GM18867 (cell line): ENCODE measurements at regions not wholly inside any gene's neighbourhood (a gene's known extent, or its start where the extent isn't known, plus 50 kb on each side); places are given as distances from the start of the nearest gene placed in this dataset.
"Not testable (repeated sequence)": the region's sequence is repeated elsewhere in the genome, so short reads cannot be mapped to it uniquely, and the experiment has no call there.

Experiments
- ATAC-seq: cut with Tn5 transposase; IDR thresholded peaks from one replicate; pipeline ENCODE4 v1.9.1; 2021; ENCODE audit warnings: mild to moderate bottlenecking, moderate library complexity; ENCODE audit not compliant: unreplicated experiment

DNA sequence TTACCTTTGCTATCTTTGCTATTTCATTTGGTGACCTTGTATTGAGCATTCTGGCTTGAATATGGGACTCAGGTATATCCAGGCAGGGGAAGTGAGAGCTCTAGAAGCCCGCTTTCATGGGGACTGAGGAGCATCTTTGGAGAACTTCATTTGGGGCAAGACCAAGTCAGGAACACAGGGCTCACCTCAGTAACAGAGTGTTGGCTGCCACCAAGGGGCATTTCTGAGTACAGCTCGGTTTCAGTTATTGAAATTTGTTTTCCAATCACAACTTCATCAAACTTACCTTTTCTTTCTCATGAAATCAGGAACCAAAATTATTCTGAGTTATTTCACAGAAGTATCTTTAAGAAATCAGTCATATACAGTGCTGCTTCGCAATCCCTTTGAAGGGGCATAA, 337.2 kb downstream of the C7orf25 start:
- no peak for ATAC-seq

DNA sequence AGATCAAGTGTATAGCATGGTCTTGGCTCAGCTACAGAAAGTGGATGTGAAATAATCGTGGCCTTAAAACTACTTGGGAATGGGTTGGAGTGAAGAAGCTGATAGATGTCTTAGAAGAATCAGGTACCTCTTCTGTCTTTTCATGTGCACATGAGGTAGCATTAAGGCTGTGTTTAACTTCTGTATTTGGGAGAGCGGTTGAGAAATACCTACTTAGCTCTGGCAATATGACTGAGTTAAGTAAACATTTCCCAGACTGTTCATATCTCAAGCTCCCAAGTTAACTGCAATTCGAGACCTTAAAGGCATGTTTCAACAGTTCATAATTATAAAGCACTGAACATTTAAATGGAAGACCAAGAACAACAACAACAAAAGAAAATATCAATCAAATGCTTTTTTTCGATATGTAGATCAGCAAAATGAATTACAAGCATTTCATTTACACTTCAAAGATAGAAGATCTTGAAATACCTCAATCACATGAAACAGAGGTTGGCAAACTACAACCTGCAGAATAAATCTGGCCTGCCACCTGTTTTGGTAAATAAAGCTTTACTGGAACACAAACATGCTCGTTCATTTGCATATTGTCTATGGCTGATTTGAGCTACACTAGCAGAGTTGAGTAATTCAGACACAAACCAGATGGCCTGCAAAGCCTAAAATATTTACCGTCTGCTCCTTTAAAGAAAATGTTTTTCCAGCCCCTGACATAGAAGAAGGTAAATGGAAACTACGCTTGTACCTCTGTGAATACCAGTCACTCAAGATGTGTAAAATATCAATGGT, 337.1 kb upstream of the GLI3 start:
- ATAC-seq = no peak

DNA sequence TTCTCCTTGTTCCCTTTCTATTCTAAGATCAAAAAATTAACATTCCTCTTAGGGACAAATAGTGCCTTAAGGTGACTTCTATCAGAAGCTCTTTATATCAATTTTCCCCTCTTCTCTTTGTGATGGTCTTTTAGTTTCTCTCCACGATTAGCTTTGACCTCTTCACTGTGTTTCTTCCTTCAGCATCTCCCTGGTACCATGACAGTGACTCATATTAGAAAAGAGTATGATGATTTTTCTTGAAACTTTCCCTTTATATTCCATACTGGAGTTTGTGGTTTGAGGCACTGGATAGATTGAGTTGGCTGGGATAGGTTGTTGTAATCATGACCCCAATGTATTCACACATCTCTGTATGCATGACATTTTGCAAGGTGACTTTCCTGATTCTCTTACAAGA, 335.6 kb upstream of the GLI3 start:
- ATAC-seq = no peak

DNA sequence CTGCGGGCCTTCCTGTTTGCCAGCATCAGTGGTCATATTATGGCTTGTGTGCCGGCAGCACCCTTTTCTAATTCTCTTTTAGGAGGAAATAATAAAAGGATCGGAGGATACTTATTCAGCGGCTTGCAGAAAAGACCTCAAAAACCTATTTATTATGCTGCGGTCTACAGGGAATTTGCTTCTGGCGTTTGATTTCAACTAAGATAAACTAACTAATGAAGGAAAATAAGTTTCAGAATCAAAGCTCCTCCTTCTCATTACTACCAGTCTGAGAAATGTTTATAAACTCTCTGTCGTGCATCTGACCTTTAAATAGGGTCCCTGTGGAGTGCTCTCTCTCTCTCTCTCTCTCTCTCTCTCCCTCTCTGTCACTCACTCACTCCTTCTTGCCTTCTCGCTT, 335.0 kb upstream of the GLI3 start:
- ATAC-seq = no peak

DNA sequence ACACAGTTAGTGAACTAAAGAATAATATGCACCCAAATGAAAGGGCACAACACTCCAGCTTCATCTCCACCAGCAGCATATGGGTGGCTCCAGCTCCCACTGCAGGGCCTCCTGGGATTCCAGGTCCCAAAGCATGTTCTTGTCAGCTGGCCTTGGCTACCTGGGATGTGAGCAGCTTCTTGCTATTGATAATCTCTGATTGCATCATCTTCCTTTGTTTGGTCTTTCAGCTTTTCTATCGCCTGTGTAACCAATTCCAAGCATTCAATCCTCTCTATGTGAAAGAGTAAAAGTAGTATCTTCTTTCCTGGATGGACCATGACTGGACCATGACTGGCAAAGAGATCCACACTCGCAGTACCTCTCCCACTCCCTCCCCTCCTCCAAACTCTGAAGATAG, 333.9 kb upstream of the GLI3 start:
- ATAC-seq = no peak

DNA sequence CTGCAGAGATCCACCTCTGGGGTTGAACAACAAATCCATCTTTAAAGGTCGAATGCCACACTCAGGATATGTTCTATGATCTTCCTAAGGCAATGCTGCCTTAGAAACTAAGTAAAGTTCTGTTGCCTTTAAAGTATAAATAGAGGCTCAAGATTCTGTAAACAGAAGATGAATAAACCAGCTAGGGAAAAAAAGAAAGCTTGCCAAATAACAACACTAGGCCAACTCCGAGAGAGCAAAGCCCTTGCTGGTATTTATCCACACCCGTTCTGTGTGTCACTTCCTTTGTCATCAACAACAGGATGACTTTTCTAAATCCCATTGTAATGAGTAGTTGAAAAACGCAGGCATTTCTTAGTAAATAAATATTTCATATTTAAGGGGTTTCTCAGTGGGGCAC, 330.0 kb upstream of the GLI3 start:
- ATAC-seq = no peak

DNA sequence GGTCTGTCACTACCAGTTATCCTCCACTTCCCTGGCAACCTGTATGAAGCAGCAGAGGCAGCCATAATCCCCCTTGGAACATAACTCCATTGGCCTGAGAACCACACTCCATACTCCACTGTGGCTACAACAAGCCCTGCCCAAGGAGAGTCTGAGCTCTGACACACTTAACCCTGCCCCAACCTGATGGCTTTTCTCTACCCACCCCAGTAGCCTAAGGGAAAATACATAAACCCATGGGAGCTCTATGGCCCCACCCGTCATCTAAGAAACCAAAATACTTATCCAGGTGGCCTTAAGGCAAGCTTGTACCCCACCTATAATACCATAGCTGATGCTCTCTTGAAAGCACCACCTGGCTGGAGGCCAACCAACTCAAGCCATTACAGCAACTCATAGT, 324.8 kb upstream of the GLI3 start:
- no peak for ATAC-seq

DNA sequence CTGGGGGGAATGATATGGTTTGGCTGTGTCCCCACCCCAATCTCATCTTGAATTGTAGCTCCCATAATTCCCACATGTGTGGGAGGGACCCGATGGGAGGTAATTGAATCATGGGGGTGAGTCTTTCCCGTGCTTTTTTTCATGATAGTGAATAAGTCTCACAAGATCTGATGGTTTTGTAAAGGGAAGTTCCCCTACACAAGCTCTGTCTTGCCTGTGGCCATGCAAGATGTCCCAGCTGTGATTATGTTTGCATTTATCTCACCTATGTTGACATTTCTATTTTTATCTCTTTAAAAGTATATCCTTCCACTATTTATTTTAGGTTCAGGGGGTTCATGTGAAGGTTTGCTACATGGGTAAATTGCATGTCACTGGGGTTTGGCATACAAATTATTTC, 323.9 kb upstream of the GLI3 start:
- no peak for ATAC-seq

DNA sequence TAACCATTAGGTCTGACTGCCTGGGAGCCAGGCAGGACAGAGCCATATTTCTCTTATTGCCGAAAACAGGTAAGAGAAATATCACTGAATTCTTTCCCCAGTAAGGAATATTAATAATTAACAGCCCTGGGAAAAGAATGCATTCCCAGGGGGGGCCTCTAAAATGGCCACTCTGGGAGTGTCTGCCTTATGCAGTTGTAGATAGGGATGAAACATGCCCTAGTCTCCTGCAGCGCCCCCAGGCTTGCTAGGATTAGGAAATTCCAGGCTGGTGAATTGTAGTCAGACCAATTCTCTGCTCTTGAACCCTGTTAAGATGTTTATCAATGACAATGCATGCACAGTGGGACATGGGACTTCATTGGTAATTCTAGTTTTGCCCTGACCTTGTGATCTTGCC, 317.9 kb upstream of the GLI3 start:
- ATAC-seq = not testable (repeated sequence)

DNA sequence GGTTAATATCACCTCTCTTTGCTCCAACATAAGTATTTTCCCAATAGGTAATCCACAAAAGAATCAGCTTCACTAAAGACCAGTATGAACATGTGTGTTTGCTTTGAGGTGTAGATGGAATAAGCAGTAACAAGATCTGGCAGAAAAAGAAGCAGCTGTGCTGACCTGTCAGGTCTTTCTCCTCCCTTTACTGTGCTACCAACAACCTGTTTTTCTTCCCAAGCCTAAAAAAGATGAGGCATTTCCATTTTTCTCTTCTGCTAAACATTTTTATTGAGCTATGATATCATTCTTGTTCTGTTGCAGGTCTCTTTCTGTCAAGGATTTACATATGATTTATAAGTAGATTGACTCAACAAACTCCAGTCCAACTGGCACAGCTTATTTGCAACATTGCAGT, 315.2 kb upstream of the GLI3 start:
- no peak for ATAC-seq

DNA sequence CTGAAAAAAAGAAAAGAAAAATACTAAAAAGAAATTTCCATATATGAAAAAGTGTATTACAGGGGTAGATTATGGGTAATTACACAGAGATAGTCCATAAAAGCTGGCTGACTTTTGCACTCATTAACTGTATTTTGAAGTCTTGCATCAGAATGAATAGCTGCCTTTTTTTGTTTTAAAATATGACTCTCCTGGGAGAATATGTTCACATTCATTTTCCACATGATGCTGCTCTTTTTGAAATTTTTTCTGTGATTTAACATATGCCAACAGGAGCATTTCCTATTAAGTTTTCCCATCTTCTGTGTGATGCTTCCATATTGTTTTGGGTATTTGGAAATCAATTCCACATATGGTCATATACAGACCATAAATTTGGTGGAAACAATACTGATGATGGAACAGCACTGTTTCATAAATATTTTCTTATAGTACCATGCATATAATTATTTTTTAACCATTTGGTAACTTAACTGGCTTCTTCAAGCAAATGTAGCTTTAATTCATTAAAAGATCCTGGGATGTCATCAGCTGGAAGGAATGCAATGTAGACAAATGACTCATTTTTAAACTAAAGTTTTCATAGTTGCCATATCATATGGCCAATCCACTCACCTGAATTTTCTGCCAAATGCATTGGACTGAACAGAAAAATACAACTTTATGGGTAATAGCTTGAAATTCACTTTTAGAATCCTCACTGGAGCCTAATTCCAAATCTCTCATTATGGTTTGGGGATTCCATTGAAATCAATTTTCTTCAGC, 313.9 kb upstream of the GLI3 start:
- ATAC-seq = no peak

DNA sequence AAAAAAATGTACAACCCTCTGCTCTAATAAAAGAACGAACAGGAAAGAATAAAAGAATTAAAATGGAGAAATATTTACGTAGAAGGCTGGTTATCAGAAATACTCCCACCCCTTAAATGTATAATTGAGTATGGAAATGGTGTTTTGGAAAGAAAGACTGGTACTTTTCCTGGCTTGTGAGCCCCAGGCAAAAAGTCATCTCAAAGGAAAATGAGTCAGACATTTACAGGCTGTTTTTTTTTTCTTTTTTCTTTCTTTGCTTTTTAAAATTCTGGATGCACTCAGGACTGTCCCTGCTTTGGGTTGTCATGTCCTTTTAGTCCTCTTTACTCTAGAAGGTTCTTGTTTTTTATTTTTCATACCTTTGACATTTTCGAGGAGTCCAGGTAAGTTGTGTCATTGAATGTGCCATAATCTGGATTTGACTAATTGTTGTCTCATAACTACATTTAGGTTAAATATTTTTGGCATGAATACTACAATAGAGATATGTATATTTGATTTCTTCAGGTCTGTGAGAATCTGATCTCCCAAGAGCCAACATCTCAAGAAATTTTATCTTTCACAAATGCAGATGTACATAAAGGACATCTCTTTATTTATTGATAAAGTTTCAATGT, 313.0 kb upstream of the GLI3 start:
- no peak for ATAC-seq

DNA sequence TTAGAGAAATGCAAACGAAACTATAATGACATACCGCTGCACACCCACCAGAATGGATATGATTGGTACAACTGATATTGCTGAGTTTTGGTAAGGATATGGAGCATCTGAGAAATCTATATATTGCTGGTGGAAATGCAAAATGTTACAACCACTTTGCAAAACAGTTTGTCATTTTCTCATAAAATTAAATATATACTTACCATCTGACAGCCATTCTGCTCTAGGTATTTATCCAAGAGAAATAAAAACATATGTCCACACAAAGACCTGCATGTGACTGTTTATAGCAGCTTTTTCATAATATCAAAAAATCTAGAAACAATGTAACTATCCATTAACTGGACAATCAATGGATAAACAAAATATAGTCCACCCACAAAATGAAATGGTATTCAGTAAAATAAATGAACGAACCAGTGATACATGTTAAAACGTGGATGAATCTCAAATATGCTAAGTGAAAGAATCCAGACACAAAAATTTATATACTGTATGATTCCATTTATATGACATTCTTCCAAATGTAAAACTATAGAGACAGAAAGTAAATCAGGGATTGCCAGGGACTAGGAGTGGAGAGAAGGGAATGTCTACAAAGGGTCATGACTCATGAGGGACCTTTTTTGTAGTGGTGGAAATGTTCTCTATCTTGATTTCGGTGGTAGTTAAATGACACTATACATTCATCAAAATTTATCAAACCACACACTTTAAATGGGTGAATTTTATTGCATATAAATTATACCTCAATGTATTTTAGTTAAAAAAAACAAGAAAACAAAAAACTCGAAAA, 312.0 kb upstream of the GLI3 start:
- no peak for ATAC-seq

DNA sequence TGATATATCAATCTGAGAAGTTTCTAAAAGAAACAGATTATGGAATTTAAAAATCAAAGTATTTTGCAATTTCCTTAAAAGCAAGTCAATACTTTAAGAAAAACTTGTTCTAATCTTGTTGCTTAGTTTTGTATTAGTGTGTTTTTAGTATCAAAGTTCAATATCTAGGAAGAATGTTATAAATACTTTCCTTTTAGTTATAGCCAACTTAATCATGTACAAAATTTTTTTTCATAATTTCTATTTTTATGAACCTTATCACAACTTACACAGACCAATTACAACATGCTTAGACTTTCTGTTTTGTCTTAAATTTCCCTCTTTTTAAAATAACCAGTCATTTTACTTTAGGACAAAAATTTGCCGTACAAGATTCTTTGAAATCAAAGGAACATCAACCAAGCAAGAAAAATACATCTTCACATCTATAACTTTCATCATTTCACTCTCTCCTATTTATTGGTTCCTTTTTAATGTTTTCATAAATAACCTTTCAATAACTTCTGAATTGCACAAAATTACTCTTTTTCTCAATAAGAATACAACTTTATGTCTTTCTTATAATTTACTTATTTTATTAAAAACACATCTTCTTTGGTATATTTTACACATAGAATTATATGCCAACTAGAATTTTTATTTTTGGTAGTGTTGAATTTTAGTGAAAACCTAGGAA, 308.2 kb upstream of the GLI3 start:
- no peak for ATAC-seq

DNA sequence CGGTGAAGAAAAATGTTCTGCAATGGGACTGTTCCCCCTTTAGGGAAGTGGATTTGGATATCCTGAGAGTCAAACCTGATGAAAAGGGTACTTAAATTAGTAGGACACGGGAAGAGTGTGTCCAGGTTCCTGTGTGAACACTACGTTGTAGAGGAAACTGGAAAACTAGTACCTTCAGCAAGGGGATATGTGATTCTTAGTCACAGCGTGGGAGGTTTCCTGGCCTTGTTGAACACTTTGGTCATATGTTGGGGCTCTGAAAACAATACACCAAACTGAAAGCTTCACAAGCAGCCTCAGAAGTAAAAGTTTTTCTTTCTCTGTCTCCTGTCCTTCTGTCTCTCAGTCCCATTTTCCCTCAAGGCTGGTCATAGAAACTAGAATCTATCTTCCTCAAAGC, 306.9 kb upstream of the GLI3 start:
- no peak for ATAC-seq

DNA sequence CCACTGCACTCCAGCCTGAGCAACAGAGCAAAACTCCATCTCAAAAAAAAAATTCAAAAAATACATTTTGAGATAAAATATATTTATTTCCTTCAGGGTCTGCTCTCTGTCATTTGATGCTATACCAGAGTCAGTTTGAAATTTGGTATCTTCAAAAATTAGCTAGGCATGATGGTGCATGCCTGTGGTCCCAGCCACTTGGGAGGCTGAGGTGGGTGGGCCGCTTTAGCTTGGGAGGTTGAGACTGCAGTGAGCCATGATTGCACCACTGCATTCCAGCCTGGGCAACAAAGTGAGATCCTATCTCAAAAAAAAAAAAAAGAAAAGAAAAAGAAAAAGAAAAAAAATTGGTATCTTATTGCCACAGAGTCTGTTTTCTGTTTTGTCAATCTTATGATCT, 305.4 kb upstream of the GLI3 start:
- ATAC-seq = not testable (repeated sequence)

DNA sequence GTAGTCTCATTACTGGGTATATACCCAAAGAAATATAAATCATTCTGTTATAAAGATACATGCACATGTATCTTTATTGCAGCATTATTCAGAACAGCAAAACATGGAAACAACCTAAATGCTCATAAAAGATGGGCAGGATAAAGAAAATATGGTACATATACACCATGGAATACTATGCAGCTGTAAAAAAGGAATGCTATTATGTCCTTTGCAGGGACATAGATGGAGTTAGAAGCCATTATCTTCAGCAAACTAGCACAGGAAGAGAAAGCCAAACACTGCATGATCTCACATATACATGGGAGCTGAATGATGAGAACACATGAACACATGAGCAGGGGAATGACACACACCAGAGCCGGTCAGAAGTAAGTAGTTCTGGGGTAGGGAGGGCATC, 297.4 kb upstream of the GLI3 start:
- no peak for ATAC-seq

DNA sequence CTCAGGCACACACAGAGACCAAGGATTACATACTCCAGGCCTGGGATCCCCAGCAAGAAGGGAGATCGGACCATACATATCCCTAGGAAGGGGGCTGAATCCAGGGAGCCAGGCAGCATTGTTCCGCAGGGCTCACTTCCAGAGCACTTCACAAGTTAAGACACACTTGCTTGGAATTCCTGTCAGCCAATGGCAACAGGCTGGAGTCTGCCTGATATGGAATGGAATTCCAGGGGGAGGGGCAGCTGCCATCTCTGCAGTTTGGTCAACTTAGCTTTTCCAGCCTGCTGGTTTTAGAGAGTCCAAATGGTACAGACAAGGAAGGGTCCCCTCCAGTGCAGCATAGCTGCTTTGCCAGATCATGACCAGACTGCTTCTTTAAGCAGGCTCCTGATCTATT, 290.0 kb upstream of the GLI3 start:
- no peak for ATAC-seq

DNA sequence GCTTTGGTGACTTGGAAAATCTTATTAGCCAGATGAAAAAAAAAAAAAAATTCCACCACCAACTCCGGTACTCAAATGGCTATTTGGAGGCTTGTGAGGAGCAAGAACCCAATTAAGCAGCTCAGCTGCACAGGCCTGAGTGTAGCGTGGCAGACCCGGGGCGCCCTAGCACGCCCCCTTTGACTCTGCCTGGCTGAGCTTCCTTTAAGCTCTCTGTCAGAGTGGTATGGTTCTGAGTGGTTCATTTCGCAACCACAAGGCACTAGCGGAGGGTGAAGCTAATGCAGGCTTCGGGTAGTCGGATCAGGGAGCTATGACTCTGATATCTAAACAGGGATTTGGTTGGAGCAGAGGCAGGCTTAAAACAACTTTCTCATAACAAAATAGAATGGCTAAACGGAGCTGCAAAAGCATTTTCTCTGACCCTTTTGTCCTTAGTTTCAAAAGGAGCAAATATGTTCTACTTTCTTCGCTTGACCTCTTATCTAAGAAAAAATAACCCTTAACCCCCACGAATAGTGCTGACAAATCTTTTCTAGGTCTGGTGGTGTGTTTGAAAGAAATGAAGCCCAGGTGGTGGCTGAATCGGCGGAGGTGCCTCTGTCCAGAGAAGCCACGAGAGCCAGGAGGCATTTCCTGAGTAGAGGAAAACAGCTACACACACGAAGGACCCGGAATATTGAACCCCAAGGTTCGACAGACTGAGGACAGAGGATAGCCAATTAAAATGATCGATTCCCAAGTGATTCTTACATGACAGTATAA, 285.4 kb upstream of the GLI3 start:
- ATAC-seq = no peak

DNA sequence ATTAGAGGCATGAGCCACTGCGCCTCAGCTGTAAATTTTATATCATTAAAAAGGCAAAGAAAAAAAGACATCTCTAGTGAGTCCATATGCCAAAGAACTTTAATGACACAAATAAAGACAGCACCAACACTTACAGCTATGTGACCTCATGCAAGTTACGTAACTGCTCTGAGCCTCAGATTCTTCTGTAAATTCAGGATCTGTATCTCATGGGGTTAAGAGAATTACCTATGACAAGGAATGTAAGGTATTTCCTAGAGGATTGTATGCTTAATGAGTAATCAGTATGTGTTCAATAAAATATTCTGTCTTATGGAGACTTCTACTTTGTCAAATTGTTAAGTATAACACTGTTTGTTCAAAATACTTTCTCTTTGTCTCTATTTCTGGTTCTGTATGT, 274.0 kb upstream of the GLI3 start:
- ATAC-seq = no peak
